ENCODE measurements at regions not wholly inside any gene's neighbourhood (a gene's known extent, or its start where the extent isn't known, plus 50 kb on each side); places are given as distances from the start of the nearest gene placed in this dataset.

GRCh38 chr3:146969356-146969755 lies 364.2 kb upstream of the PLSCR5 start:
- H3K4me3 ChIP-seq: no peak overlapping the region
- no peak for TF ChIP-seq CTCF (IDR thresholded peaks at IDR 0.05)
- no peaks in the 10 kb centered on the region for H3K9me3 ChIP-seq
- intact Hi-C loops (cut with DNase I): no loop called here
- H3K36me3 ChIP-seq: no peaks in the 10 kb centered on the region
- no peak overlapping the region for H3K27ac ChIP-seq
- ATAC-seq (no peak), DNase-seq (no peak)
- H3K4me1 ChIP-seq: no peaks in the 10 kb centered on the region
- H3K27me3 ChIP-seq: no peaks in the 10 kb centered on the region

- Histone ChIP-seq H3K36me3 (no peaks in the 10 kb centered on the region), H3K4me1 (no peaks in the 10 kb centered on the region), H3K27me3 (no peaks in the 10 kb centered on the region), H3K9me3 (no peaks in the 10 kb centered on the region), H3K4me3 (no peak overlapping the region), H3K27ac (no peak overlapping the region)
- no peak for DNase-seq
- intact Hi-C loops (cut with DNase I): no loop called here
- TF ChIP-seq CTCF (IDR thresholded peaks at IDR 0.05) (no peak), POLR2A (IDR thresholded peaks at IDR 0.05) (no peak)
- no peak for ATAC-seq
- 57% methylated on average over 1 of the region's 1 CpG for WGBS (ENCODE audit: insufficient coverage, low coverage, low lambda C conversion rate, missing lambda C conversion rate)
Observed at GRCh38 chr3:146968204-146968651, 363.1 kb upstream of the PLSCR5 start.

GRCh38 chr3:146967783-146968182 lies 362.6 kb upstream of the PLSCR5 start:
- TF ChIP-seq POLR2A (IDR thresholded peaks at IDR 0.05): no peak
- no peak for TF ChIP-seq CTCF (IDR thresholded peaks at IDR 0.05)
- no peaks in the 10 kb centered on the region for H3K4me1 ChIP-seq
- no peaks in the 10 kb centered on the region for H3K9me3 ChIP-seq
- no peaks in the 10 kb centered on the region for H3K27me3 ChIP-seq
- H3K4me3 ChIP-seq: no peak overlapping the region
- no peaks in the 10 kb centered on the region for H3K36me3 ChIP-seq
- intact Hi-C loops (cut with DNase I): no loop called here
- H3K27ac ChIP-seq: no peak overlapping the region
- no peak for ATAC-seq
- no peak for DNase-seq

- no peak overlapping the region for H3K27ac ChIP-seq
- H3K4me1 ChIP-seq: no peaks in the 10 kb centered on the region
- H3K4me3 ChIP-seq: no peak overlapping the region
- intact Hi-C loops (cut with DNase I): no loop called here
- no peaks in the 10 kb centered on the region for H3K36me3 ChIP-seq
- TF ChIP-seq CTCF (IDR thresholded peaks at IDR 0.05): no peak
- TF ChIP-seq POLR2A (IDR thresholded peaks at IDR 0.05): no peak
- H3K9me3 ChIP-seq: no peaks in the 10 kb centered on the region
- ATAC-seq: no peak
- WGBS (ENCODE audit: insufficient coverage, low coverage, low lambda C conversion rate, missing lambda C conversion rate): 50% methylated on average over 2 of the region's 3 CpGs
- DNase-seq: no peak
- H3K27me3 ChIP-seq: no peaks in the 10 kb centered on the region
Observed at GRCh38 chr3:146966124-146966523, 361.0 kb upstream of the PLSCR5 start.

- ATAC-seq: no peak
- H3K9me3 ChIP-seq: no peaks in the 10 kb centered on the region
- no peaks in the 10 kb centered on the region for H3K4me1 ChIP-seq
- TF ChIP-seq CTCF (IDR thresholded peaks at IDR 0.05): no peak
- H3K4me3 ChIP-seq: no peak overlapping the region
- intact Hi-C loops (cut with DNase I): no loop called here
- no peaks in the 10 kb centered on the region for H3K36me3 ChIP-seq
- no peaks in the 10 kb centered on the region for H3K27me3 ChIP-seq
- no peak overlapping the region for H3K27ac ChIP-seq
- WGBS (ENCODE audit: insufficient coverage, low coverage, low lambda C conversion rate, missing lambda C conversion rate): 27% methylated on average over 3 of the region's 3 CpGs
- DNase-seq: no peak
Observed at GRCh38 chr3:146953511-146953981, 348.4 kb upstream of the PLSCR5 start.

Measured in right lobe of liver (tissue), 6 donors.